AG09309 (cell line): ENCODE measurements at regions not wholly inside any gene's neighbourhood (a gene's known extent, or its start where the extent isn't known, plus 50 kb on each side); places are given as distances from the start of the nearest gene placed in this dataset.

Source experiments
- DNase-seq: peaks from one replicate; pipeline ENCODE4 v3.0.0-alpha.2; 2010; ENCODE audit warnings: low read depth
- H3K4me3 ChIP-seq: 2 replicates; pipeline ENCODE4 v1.5.1; 2011; ENCODE audit warnings: mild to moderate bottlenecking, low read depth, low read length, moderate library complexity; ENCODE audit not compliant: control insufficient read depth
- CTCF ChIP-seq: IDR thresholded peaks from 2 replicates; pipeline ENCODE4 v1.5.1; 2011; ENCODE audit warnings: mild to moderate bottlenecking, low read depth, low read length, inconsistent platforms; ENCODE audit not compliant: insufficient read depth, control insufficient read depth; ENCODE audit errors: missing control alignments

- no peak for TF ChIP-seq CTCF
- DNase-seq: no peak
Observed at GRCh38 chr11:37718431-37718999, 1120.5 kb upstream of the RAG2 start.

DNA sequence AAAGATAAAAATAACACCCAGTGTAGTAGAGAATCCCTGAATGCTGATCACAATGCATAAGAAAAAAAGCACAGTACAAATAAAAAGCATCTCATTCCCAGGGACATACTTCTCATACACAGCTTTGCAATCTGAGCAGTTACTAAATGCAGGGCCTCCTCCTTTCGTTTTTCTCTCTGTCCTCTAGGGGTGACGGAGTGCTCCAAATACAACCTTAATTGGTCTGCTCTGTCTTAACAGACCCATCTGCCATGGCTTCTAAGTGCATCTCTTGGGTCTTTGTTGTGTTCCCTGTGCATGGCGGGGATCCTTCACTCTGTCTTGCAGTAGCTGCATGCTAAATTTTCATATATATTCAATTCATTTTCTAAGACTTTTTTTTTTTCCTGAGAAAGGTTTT lies 1114.2 kb upstream of the RAG2 start:
- no peak for DNase-seq
- TF ChIP-seq CTCF: no peak
- H3K4me3 ChIP-seq: no peak overlapping the region

More at GRCh38 chr11:37718431-37718999, 1120.5 kb upstream of the RAG2 start:
- H3K4me3 ChIP-seq: no peak overlapping the region

DNA sequence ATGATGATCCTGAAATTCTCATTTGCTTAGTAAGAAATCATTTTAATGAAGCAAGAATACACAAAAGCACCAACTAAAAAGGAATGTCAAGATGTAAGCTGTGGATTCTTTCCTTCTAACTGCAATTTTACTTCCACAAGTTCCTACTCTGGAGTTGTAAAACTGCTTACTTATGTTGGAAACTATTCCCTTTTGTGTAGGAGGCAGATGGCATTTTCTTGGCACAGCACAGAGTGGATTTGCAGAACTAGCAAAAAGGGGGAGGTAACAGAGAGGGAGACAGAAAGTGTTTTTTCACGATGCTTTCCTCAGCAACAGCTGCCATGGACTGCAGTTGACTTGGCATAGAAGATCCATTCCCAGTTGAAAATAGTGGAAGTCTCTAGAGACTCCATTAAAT lies 1112.0 kb upstream of the RAG2 start:
- TF ChIP-seq CTCF: no peak
- peak; percentile 13 for DNase-seq
- H3K4me3 ChIP-seq: no peak overlapping the region

- no peak for DNase-seq
- TF ChIP-seq CTCF: no peak
- H3K4me3 ChIP-seq: no peak overlapping the region
Observed at GRCh38 chr11:37704791-37705190, 1106.8 kb upstream of the RAG2 start.

- no peak for DNase-seq
- TF ChIP-seq CTCF: no peak
- no peak overlapping the region for H3K4me3 ChIP-seq
Observed at GRCh38 chr11:37699644-37700043, 1101.6 kb upstream of the RAG2 start.

DNA sequence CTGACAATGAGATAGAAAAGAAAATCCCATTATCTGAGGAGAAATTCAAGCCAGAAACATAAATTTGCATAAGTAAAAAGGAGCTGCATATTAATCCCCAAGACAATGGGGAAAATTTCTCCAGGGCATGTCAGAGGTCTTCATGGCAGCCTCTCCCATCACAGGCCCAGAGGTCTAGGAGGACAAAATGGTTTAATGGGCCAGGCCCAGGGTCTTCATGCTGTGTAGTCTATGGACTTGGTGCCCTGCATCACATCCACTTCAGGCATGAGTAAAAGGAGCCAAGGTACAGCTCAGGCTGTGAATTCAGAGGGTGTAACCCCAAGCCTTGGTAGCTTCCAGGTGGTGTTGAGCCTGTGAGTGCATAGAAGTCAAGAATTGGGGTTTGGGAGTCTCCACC lies 1097.2 kb upstream of the RAG2 start:
- no peak for DNase-seq
- no peak overlapping the region for H3K4me3 ChIP-seq
- no peak for TF ChIP-seq CTCF

DNA sequence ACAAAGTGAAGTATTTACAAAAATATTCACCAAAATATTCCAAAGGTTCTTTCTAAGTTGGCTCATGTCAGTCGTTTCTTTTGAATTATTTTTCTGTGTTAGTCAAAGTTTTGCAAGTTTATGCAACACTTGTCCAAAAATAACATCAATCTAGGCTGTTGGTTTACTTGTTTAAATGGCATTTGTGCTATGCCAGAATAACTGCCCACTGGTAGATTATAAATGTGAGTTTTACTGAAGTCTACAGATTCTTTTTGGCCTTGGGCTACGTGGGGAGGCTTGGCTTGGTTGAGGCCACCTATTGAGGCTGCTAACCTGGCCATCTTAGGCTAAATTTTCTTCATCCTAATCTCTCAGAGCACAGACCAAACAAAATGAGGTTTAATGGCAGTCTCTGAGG lies 1091.9 kb upstream of the RAG2 start:
- no peak overlapping the region for H3K4me3 ChIP-seq
- peak; percentile 4 for DNase-seq
- no peak for TF ChIP-seq CTCF
